ENCODE measurements at regions not wholly inside any gene's neighbourhood (a gene's known extent, or its start where the extent isn't known, plus 50 kb on each side); places are given as distances from the start of the nearest gene placed in this dataset.

GRCh38 chr18:22026889-22027288 lies 142.5 kb upstream of the GATA6 start:
- no peak overlapping the region for H3K4me2 ChIP-seq
- H3K4me1 ChIP-seq = peaks cover 6% of the 10 kb centered on the region
- no peak overlapping the region for H3K4me3 ChIP-seq
- 72% methylated on average over 4 of the region's 6 CpGs for WGBS (ENCODE audit: missing lambda C conversion rate)
- ATAC-seq (peak in 1 of 2 experiments; percentile 24; a peak in 1 of 6 replicates), DNase-seq (ENCODE audit: low read depth in 1 of 2, low spot score in 1 of 2) (no peak), FAIRE-seq (no peak)
- H3K9me3 ChIP-seq = no peaks in the 10 kb centered on the region
- no peak overlapping the region for H3K27ac ChIP-seq
- ChIA-PET CTCF (no interaction called here), POLR2A (no interaction called here)
- no peak for TF ChIP-seq RNF2 (IDR thresholded peaks at IDR 0.05; ENCODE audit: borderline replicate concordance, low read depth)
- TF ChIP-seq, protein P1, sequence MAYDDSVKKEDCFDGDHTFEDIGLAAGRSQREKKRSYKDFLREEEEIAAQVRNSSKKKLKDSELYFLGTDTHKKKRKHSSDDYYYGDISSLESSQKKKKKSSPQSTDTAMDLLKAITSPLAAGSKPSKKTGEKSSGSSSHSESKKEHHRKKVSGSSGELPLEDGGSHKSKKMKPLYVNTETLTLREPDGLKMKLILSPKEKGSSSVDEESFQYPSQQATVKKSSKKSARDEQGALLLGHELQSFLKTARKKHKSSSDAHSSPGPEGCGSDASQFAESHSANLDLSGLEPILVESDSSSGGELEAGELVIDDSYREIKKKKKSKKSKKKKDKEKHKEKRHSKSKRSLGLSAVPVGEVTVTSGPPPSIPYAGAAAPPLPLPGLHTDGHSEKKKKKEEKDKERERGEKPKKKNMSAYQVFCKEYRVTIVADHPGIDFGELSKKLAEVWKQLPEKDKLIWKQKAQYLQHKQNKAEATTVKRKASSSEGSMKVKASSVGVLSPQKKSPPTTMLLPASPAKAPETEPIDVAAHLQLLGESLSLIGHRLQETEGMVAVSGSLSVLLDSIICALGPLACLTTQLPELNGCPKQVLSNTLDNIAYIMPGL (CRISPR knock-in tag; IDR thresholded peaks at IDR 0.05; ENCODE audit: borderline replicate concordance) = no peak
- no peak for TF ChIP-seq ESRRA (IDR thresholded peaks at IDR 0.05; ENCODE audit: borderline replicate concordance, low read length)
- no peak for TF ChIP-seq KDM1A (IDR thresholded peaks at IDR 0.05; ENCODE audit: low read depth)
- TF ChIP-seq EHF (CRISPR knock-in tag; IDR thresholded peaks at IDR 0.05) = no peak
- TF ChIP-seq MYC (IDR thresholded peaks at IDR 0.05; ENCODE audit: borderline replicate concordance, low read length) = no peak
- TF ChIP-seq MAX (IDR thresholded peaks at IDR 0.05) = no peak
- TF ChIP-seq ZNF302 (CRISPR knock-in tag; IDR thresholded peaks at IDR 0.05) = no peak
- no peak for TF ChIP-seq JUNB (IDR thresholded peaks at IDR 0.05)
- no peak for TF ChIP-seq HOXA7 (CRISPR knock-in tag; IDR thresholded peaks at IDR 0.05)
- TF ChIP-seq CHD4 (IDR thresholded peaks at IDR 0.05; ENCODE audit: borderline replicate concordance) = no peak
- no peak for TF ChIP-seq EP300 (IDR thresholded peaks at IDR 0.05)
- TF ChIP-seq, protein P2, sequence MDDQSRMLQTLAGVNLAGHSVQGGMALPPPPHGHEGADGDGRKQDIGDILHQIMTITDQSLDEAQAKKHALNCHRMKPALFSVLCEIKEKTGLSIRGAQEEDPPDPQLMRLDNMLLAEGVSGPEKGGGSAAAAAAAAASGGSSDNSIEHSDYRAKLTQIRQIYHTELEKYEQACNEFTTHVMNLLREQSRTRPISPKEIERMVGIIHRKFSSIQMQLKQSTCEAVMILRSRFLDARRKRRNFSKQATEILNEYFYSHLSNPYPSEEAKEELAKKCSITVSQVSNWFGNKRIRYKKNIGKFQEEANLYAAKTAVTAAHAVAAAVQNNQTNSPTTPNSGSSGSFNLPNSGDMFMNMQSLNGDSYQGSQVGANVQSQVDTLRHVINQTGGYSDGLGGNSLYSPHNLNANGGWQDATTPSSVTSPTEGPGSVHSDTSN (IDR thresholded peaks at IDR 0.05) = no peak
- TF ChIP-seq ZSCAN20 (CRISPR knock-in tag; IDR thresholded peaks at IDR 0.05) = no peak
- no peak for TF ChIP-seq CHD2 (IDR thresholded peaks at IDR 0.05; ENCODE audit: low read length, partially characterized antibody)
- TF ChIP-seq SREBF2 (IDR thresholded peaks at IDR 0.05) = no peak
- TF ChIP-seq CTCF (IDR thresholded peaks at IDR 0.05) = no peak

DNA sequence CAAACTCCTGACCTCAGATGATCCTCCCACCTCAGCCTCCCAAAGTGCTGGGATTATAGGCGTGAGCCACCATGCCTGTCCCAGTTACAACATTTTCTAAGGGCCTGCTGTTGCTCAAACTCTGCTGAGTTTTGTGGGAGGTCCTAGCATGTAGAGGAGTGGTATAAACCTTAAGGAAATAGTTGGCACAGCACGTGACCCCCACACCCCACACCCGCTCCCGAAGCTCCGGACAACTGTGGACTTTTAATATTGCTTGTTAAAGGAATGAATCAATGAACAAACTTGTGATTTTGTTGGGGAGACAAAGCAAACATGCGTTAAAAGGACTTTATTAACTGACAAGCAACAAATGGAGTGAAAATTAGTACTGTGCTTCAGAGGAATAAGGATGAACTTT lies 137.8 kb upstream of the GATA6 start:
- CTCF ChIA-PET = interaction anchor here (1.3 to 3.4 kb wide), 2 partner anchors 9 to 33 kb away, joined by 4 to 14 read pairs; no protein-coding TSS in a partner anchor
- 44% methylated on average over 6 of the region's 6 CpGs for WGBS (ENCODE audit: missing lambda C conversion rate)
- DNase-seq (ENCODE audit: low read depth in 1 of 2, low spot score in 1 of 2) (no peak), ATAC-seq (peak in 1 of 2 experiments; percentile 45; a peak in 2 of 6 replicates), FAIRE-seq (no peak)
- H3K4me3 ChIP-seq = no peak overlapping the region
- POLR2A ChIA-PET = no interaction called here
- H3K4me1 ChIP-seq = peaks cover 17% of the 10 kb centered on the region
- H3K27ac ChIP-seq = peak overlapping the region in 1 of 2 experiments; percentile 54; a peak in 4 of 6 replicates
- no peaks in the 10 kb centered on the region for H3K9me3 ChIP-seq
- peak overlapping the region; percentile 61 for H3K4me2 ChIP-seq
- peak; percentile 20; the same call in 1 of the 2 replicates for TF ChIP-seq USF2 (IDR thresholded peaks at IDR 0.05)
- TF ChIP-seq JUNB (IDR thresholded peaks at IDR 0.05) = no peak

Data from A549 (cell line).